ENCODE measurements at regions not wholly inside any gene's neighbourhood (a gene's known extent, or its start where the extent isn't known, plus 50 kb on each side); places are given as distances from the start of the nearest gene placed in this dataset.

GRCh38 chr5:171629628-171630349, 155.8 kb upstream of the SMIM23 start:
- H3F3A ChIP-seq (ENCODE audit: insufficient read depth, low read length, poor library complexity, severe bottlenecking): no peaks in the 10 kb centered on the region
- no peaks in the 10 kb centered on the region for H3K9me2 ChIP-seq (ENCODE audit: insufficient read depth, low read length)
- no peaks in the 10 kb centered on the region for H4K20me1 ChIP-seq (ENCODE audit: insufficient read depth)
- H3K4me2 ChIP-seq (ENCODE audit: low read length): no peak overlapping the region
- H2AFZ ChIP-seq (ENCODE audit: low read depth, low read length): no peak overlapping the region
- no peak for TF ChIP-seq REST (IDR thresholded peaks at IDR 0.05; ENCODE audit: borderline replicate concordance)
- peak; percentile 27 for TF ChIP-seq SMC3 (conservative IDR thresholded peaks at IDR 0.05; ENCODE audit: poor library complexity)
- no peak for TF ChIP-seq MXI1 (conservative IDR thresholded peaks at IDR 0.05; ENCODE audit: poor library complexity, severe bottlenecking)
- peak; percentile 37 for TF ChIP-seq CTCF (IDR thresholded peaks at IDR 0.05; ENCODE audit: poor library complexity, severe bottlenecking)
- no peak for TF ChIP-seq EZH2 (IDR thresholded peaks at IDR 0.05; ENCODE audit: borderline replicate concordance, insufficient read depth, low read length, poor library complexity, severe bottlenecking)
- no peak for TF ChIP-seq POLR2AphosphoS5 (IDR thresholded peaks at IDR 0.05)
- H3K27me3 ChIP-seq (ENCODE audit: insufficient read depth, low read depth, low read length): peaks cover 54% of the 10 kb centered on the region
- no peaks in the 10 kb centered on the region for H3K36me3 ChIP-seq (ENCODE audit: insufficient read depth, low read length)
- no peak overlapping the region for H3K9ac ChIP-seq (ENCODE audit: low read length)
- no peaks in the 10 kb centered on the region for H3K79me2 ChIP-seq (replicated peaks; ENCODE audit: insufficient read depth, low read length)
- H3K4me3 ChIP-seq (ENCODE audit: low read length): peak overlapping the region; percentile 47
- no peaks in the 10 kb centered on the region for H3K9me3 ChIP-seq (ENCODE audit: low read length)
- no peak overlapping the region for H3K27ac ChIP-seq (ENCODE audit: low read length)

- TF ChIP-seq CTCF (IDR thresholded peaks at IDR 0.05; ENCODE audit: poor library complexity, severe bottlenecking) (peak; percentile 2), SMC3 (conservative IDR thresholded peaks at IDR 0.05; ENCODE audit: poor library complexity) (no peak), EZH2 (IDR thresholded peaks at IDR 0.05; ENCODE audit: borderline replicate concordance, insufficient read depth, low read length, poor library complexity, severe bottlenecking) (no peak), EP300 (conservative IDR thresholded peaks at IDR 0.05; ENCODE audit: poor library complexity, severe bottlenecking) (no peak), REST (IDR thresholded peaks at IDR 0.05; ENCODE audit: borderline replicate concordance) (no peak), RAD21 (conservative IDR thresholded peaks at IDR 0.05) (no peak), TAF1 (IDR thresholded peaks at IDR 0.05; ENCODE audit: low read depth) (no peak), MXI1 (conservative IDR thresholded peaks at IDR 0.05; ENCODE audit: poor library complexity, severe bottlenecking) (no peak)
- H2AFZ ChIP-seq (ENCODE audit: low read depth, low read length): no peak overlapping the region
Measured at GRCh38 chr5:171630350-171631065, 155.1 kb upstream of the SMIM23 start.

More at GRCh38 chr5:171630350-171631065, 155.1 kb upstream of the SMIM23 start:
- no peaks in the 10 kb centered on the region for H3K9me3 ChIP-seq (ENCODE audit: low read length)
- no peaks in the 10 kb centered on the region for H4K20me1 ChIP-seq (ENCODE audit: insufficient read depth)
- H3K9me2 ChIP-seq (ENCODE audit: insufficient read depth, low read length): no peaks in the 10 kb centered on the region
- H3K27me3 ChIP-seq (ENCODE audit: insufficient read depth, low read depth, low read length): peaks cover 49% of the 10 kb centered on the region
- peak overlapping the region; percentile 47 for H3K4me3 ChIP-seq (ENCODE audit: low read length)
- H3F3A ChIP-seq (ENCODE audit: insufficient read depth, low read length, poor library complexity, severe bottlenecking): no peaks in the 10 kb centered on the region
- H3K36me3 ChIP-seq (ENCODE audit: insufficient read depth, low read length): no peaks in the 10 kb centered on the region
- no peak overlapping the region for H3K4me2 ChIP-seq (ENCODE audit: low read length)
- no peak overlapping the region for H3K9ac ChIP-seq (ENCODE audit: low read length)
- H3K79me2 ChIP-seq (replicated peaks; ENCODE audit: insufficient read depth, low read length): no peaks in the 10 kb centered on the region
- H3K27ac ChIP-seq (ENCODE audit: low read length): no peak overlapping the region

All from neural cell (in vitro differentiated cells).